Ascending aorta (tissue), 2 donors: ENCODE measurements at regions not wholly inside any gene's neighbourhood (a gene's known extent, or its start where the extent isn't known, plus 50 kb on each side); places are given as distances from the start of the nearest gene placed in this dataset.

Experiments used
- DNase-seq, 2 donors: peaks; one replicate each; pipeline ENCODE4 v3.0.0-alpha.2; 2019; ENCODE audit warnings: low spot score in 2 of 2
- H3K27ac ChIP-seq, 2 donors: fragments of 200-600 bp; sonication (generic); one replicate each; pipeline ENCODE4 v1.5.1; 2016 to 2017; ENCODE audit warnings: mild to moderate bottlenecking in 1 of 2
- H3K27me3 ChIP-seq: fragments of 200-600 bp; sonication (generic); one replicate; pipeline ENCODE4 v1.5.1; 2017
- H3K36me3 ChIP-seq, 2 donors: fragments of 200-600 bp; sonication (generic); one replicate each; pipeline ENCODE4 v1.5.1; 2016
- H3K4me1 ChIP-seq, 2 donors: fragments of 200-600 bp; sonication (generic); one replicate each; pipeline ENCODE4 v1.5.1; 2016 to 2017; ENCODE audit warnings: mild to moderate bottlenecking in 1 of 2
- H3K4me3 ChIP-seq, 2 donors: fragments of 200-600 bp; sonication (generic); one replicate each; pipeline ENCODE4 v1.5.1; 2016 to 2017; ENCODE audit warnings: mild to moderate bottlenecking in 1 of 2
- H3K9me3 ChIP-seq, 2 donors: fragments of 200-600 bp; sonication (generic); one replicate each; pipeline ENCODE4 v1.5.1; 2016
- intact Hi-C: fragments of 100-400 bp; cut with DNase I; formaldehyde crosslinking; loops from one replicate; pipeline ENCODE4 v1.15.1; 2023
- TF ChIP-seq, protein P1 (sequence below), 3 experiments: fragments of 200-600 bp in 2 of 3; fragments of 450-650 bp in 1 of 3; sonication (generic) in 2 of 3; IDR thresholded peaks; one replicate each; pipeline ENCODE4 v1.5.1; 2016 to 2019; ENCODE audit warnings: antibody characterized with exemption in 3 of 3, mild to moderate bottlenecking in 1 of 3, moderate library complexity in 1 of 3

DNA sequence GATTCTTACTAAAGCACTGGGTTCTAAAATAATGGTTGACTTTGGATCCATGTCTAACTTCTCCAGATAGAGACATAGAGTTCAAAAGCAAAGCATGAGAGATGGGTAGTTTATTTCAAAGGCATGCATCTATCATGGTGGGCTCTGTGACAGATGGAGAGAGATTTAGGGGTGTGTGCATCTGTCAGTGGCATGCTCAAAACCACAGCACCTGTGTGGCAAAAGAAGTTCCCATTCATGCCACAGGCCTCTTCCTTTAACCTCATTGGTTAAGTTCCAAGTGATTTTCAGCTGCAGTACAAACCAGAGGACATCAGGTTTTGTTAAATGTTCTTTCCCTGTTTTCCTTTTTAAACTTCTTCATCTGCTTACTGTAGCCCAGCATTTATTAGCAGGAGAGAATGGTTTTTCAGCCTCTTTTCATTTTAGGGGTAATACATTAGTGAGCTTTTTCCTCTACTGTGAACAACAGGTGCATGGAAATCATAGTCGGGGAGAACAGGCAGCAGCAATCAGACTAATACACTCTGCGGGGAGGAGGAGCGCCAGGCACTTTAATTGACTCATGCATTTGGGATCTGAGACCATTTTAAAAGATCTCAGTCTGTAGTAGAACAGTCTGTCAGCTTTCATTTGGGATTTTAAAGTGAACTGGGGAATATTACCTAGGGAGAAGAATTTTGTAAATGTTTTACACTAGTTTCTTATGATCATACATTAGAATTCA, 52.4 kb upstream of the UPP2 start:
- Histone ChIP-seq H3K9me3 (no peaks in the 10 kb centered on the region), H3K4me1 (no peaks in the 10 kb centered on the region), H3K27ac (no peak overlapping the region), H3K27me3 (no peaks in the 10 kb centered on the region), H3K36me3 (no peaks in the 10 kb centered on the region), H3K4me3 (no peak overlapping the region)
- no peak for DNase-seq
- intact Hi-C loops: no loop called here
- TF ChIP-seq, protein P1, sequence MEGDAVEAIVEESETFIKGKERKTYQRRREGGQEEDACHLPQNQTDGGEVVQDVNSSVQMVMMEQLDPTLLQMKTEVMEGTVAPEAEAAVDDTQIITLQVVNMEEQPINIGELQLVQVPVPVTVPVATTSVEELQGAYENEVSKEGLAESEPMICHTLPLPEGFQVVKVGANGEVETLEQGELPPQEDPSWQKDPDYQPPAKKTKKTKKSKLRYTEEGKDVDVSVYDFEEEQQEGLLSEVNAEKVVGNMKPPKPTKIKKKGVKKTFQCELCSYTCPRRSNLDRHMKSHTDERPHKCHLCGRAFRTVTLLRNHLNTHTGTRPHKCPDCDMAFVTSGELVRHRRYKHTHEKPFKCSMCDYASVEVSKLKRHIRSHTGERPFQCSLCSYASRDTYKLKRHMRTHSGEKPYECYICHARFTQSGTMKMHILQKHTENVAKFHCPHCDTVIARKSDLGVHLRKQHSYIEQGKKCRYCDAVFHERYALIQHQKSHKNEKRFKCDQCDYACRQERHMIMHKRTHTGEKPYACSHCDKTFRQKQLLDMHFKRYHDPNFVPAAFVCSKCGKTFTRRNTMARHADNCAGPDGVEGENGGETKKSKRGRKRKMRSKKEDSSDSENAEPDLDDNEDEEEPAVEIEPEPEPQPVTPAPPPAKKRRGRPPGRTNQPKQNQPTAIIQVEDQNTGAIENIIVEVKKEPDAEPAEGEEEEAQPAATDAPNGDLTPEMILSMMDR (IDR thresholded peaks at IDR 0.05): no peak

DNA sequence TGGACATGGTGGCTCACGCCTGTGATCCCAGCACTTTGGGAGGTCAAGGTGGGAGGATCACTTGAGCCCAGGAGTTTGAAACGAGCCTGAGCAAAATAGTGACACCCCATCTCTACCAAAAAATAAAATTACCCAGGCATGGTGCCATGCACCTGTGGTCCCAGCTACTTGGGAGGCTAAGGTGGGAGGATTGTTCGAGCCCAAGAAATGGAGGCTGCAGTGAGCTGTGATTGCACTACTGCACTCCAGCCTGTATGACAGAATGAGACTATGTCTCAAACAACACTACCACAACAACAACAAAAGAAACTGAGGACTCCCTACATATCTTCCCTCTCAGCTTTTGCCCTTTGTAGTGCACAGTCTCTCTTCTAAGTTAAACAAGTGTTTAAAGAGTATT, 53.3 kb upstream of the UPP2 start:
- no peaks in the 10 kb centered on the region for H3K36me3 ChIP-seq
- TF ChIP-seq, protein P1 (IDR thresholded peaks at IDR 0.05): no peak
- no peak overlapping the region for H3K4me3 ChIP-seq
- no peaks in the 10 kb centered on the region for H3K4me1 ChIP-seq
- H3K9me3 ChIP-seq: no peaks in the 10 kb centered on the region
- H3K27me3 ChIP-seq: no peaks in the 10 kb centered on the region
- intact Hi-C loops: no loop called here
- no peak overlapping the region for H3K27ac ChIP-seq
- no peak for DNase-seq

DNA sequence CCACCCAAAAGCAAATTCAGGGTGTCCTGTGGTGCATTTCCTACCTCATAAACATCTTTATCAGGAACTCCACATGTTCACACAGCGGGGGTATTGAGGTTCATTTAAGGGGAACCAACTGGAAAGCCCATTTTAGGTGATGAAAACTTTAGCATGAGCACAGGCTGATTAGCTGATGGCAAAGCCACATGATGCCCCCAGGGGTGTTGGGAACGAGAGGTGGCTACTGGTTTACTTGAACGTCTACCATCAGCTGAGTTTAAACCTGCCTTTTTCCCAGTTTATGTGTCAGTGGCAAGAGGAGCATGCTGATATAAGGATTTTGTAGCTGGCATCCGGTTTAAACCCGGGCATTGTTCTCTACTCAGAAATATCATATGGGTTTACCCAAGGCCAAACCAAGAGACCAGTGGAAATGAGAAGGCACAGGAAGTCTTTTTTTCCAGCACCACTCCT, 54.5 kb upstream of the UPP2 start:
- Histone ChIP-seq H3K9me3 (no peaks in the 10 kb centered on the region), H3K27me3 (no peaks in the 10 kb centered on the region), H3K27ac (no peak overlapping the region), H3K4me3 (no peak overlapping the region), H3K36me3 (no peaks in the 10 kb centered on the region), H3K4me1 (no peaks in the 10 kb centered on the region)
- TF ChIP-seq, protein P1 (IDR thresholded peaks at IDR 0.05): no peak
- DNase-seq: no peak
- intact Hi-C loops: no loop called here

DNA sequence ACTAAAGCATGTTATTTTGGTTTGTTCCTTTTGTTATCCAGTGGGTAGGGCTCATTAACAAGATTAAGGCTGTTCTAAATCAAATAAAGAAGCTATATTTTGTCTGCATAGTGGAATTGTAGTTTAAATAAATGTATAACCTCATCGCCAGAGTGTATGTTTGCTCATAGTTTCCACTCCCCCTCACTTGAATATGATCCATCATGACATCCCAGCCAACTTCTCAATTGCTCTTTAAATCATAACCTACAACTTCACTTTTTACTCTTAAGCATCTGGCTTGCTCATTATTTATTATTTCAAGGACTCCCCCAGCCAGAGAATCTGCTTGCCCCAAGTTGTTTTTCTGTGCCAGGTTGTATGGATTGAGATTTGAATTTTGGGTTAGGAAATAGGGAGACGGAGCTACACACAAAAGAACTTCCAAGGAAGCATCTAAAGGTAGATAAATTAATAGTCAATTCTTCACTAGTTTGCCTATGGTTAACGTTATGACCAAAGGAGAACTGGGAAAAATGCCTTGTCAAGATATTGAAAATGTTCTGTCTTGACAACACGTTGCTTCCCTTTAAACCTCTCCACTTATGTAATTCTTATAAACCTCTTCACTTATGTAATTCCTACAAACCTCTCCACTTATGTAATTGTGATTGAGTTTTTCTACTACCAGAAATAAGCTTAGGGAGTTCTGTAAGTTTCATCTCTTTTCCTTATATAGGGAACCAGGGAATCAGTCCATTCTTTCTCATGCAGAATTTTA, 55.4 kb upstream of the UPP2 start:
- H3K27me3 ChIP-seq: no peaks in the 10 kb centered on the region
- no peak overlapping the region for H3K27ac ChIP-seq
- H3K4me3 ChIP-seq: no peak overlapping the region
- no peaks in the 10 kb centered on the region for H3K4me1 ChIP-seq
- DNase-seq: no peak
- TF ChIP-seq, protein P1 (IDR thresholded peaks at IDR 0.05): no peak
- H3K9me3 ChIP-seq: no peaks in the 10 kb centered on the region
- H3K36me3 ChIP-seq: no peaks in the 10 kb centered on the region
- intact Hi-C loops: no loop called here

DNA sequence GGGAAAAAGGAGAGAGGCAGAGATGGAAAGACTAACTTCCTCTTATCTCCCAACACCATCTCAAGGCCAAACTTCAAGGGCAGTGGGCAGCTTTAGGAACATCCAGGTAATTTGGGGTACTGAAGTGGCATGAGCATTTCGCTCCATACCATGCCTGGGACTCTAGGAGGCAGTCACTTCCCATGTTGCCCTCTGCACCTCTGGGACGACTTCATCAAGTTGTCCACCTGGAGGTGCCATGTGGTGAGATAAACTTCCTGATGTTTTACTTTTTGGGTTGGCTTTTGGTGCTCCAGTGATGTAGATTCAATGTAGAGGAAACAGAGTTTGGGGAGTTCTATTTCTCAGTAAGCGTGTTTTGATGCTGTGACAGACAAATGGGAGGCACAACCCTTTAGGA, 56.3 kb upstream of the UPP2 start:
- TF ChIP-seq, protein P1 (IDR thresholded peaks at IDR 0.05): no peak
- Histone ChIP-seq H3K27ac (no peak overlapping the region), H3K27me3 (no peaks in the 10 kb centered on the region), H3K36me3 (no peaks in the 10 kb centered on the region), H3K9me3 (no peaks in the 10 kb centered on the region), H3K4me1 (no peaks in the 10 kb centered on the region), H3K4me3 (no peak overlapping the region)
- no peak for DNase-seq
- intact Hi-C loops: no loop called here
